BLaER1 treated with 17β-estradiol and CSF1 and Interleukin-3, amounts not matched to agents 10 nM and 100 nM (cell line): ENCODE measurements at regions not wholly inside any gene's neighbourhood (a gene's known extent, or its start where the extent isn't known, plus 50 kb on each side); places are given as distances from the start of the nearest gene placed in this dataset.

Experiments used
- H3K27ac ChIP-seq, 11 experiments: shearing (Covaris generic); formaldehyde crosslinking; 2 replicates each; pipeline ENCODE4 v1.8.1; 2022
- H3K27me3 ChIP-seq, 11 experiments: shearing (Covaris generic); formaldehyde crosslinking; 2 replicates each; pipeline ENCODE4 v1.8.1; 2022
- H3K36me3 ChIP-seq, 11 experiments: shearing (Covaris generic); formaldehyde crosslinking; 2 replicates each; pipeline ENCODE4 v1.8.1; 2022
- H3K4me1 ChIP-seq, 10 experiments: shearing (Covaris generic); formaldehyde crosslinking; 2 replicates each; pipeline ENCODE4 v1.8.1; 2022
- H3K4me2 ChIP-seq, 11 experiments: shearing (Covaris generic); formaldehyde crosslinking; 2 replicates each; pipeline ENCODE4 v1.8.1; 2022
- H3K4me3 ChIP-seq, 10 experiments: shearing (Covaris generic); formaldehyde crosslinking; 2 replicates each; pipeline ENCODE4 v1.8.1; 2022
- H3K9ac ChIP-seq, 11 experiments: shearing (Covaris generic); formaldehyde crosslinking; 2 replicates each; pipeline ENCODE4 v1.8.1; 2022
- H3K9me3 ChIP-seq, 11 experiments: shearing (Covaris generic); formaldehyde crosslinking; replicated peaks in 1 of 11; 2 replicates each; pipeline ENCODE4 v1.8.1; 2022
- H4K20me1 ChIP-seq, 11 experiments: shearing (Covaris generic); formaldehyde crosslinking; 2 replicates each; pipeline ENCODE4 v1.8.1; 2022
- Cebpa-rat ChIP-seq, 11 experiments: shearing (Covaris generic); IDR thresholded peaks; 2 replicates each; pipeline ENCODE4 v1.8.1; 2022

GRCh38 chr1:178973652-178974101 is 52.0 kb upstream of the FAM20B start:
- Histone ChIP-seq H3K27me3 (no peaks in the 10 kb centered on the region), H3K9ac (0 out of 22 replicates have a peak overlapping the region, but pooled peaks of 1 of the 11 experiments have one; percentile 18), H3K4me2 (peak overlapping the region; percentile 22 to 81 (median 66); a peak in 21 of 22 replicates), H3K27ac (peak overlapping the region in 4 of 11 experiments; percentile 1 to 22 (median 9); a peak in 5 of 22 replicates), H3K9me3 (peaks cover 36 to 47% (median 42%) of the 10 kb centered on the region in 11 experiments), H3K36me3 (no peaks in the 10 kb centered on the region; a peak in 1 of 22 replicates), H4K20me1 (no peaks in the 10 kb centered on the region), H3K4me1 (peaks cover 9 to 20% (median 18%) of the 10 kb centered on the region in 10 experiments; a peak in 18 of 20 replicates), H3K4me3 (no peak overlapping the region)
- TF ChIP-seq Cebpa-rat (IDR thresholded peaks at IDR 0.05) = no peak
